Hematopoietic multipotent progenitor cell treated with erythropoietin and hydrocortisone succinate and interleukin-3 and kit ligand, for 8 days (in vitro differentiated cells): ENCODE measurements at regions not wholly inside any gene's neighbourhood (a gene's known extent, or its start where the extent isn't known, plus 50 kb on each side); places are given as distances from the start of the nearest gene placed in this dataset.

ENCODE experiments used
- DNase-seq: peaks from one replicate; pipeline ENCODE4 v3.0.0-alpha.2; 2015

DNA sequence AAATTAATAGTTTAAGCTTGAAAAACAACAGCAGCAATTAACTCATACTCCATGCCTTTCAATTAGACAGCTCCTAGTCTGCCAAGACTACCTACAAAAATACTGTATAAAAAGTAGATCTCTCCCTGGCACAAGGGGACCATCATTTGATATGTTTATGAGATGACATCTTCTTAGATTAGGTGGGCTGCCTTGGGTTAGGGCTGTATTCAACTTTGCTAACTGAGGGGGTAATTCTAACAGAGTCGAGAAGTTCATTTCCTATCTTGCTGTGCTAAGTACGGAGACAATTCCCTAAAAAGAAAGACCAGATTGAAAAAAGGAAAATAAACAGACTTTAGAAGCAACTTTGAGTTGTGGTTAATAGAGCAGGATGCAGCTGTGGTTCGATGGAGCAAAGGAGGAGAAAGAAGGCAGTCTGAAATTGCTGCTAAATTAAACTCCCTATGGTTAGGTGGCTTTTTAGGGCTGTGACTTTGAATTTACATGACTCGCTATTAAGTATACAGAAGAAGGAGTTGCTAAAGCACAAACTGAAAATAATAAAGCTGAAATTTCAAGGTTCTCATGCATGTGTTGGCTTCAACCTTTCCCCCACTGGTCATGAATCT, 75.4 kb downstream of the CDC7 start:
- DNase-seq = no peak

DNA sequence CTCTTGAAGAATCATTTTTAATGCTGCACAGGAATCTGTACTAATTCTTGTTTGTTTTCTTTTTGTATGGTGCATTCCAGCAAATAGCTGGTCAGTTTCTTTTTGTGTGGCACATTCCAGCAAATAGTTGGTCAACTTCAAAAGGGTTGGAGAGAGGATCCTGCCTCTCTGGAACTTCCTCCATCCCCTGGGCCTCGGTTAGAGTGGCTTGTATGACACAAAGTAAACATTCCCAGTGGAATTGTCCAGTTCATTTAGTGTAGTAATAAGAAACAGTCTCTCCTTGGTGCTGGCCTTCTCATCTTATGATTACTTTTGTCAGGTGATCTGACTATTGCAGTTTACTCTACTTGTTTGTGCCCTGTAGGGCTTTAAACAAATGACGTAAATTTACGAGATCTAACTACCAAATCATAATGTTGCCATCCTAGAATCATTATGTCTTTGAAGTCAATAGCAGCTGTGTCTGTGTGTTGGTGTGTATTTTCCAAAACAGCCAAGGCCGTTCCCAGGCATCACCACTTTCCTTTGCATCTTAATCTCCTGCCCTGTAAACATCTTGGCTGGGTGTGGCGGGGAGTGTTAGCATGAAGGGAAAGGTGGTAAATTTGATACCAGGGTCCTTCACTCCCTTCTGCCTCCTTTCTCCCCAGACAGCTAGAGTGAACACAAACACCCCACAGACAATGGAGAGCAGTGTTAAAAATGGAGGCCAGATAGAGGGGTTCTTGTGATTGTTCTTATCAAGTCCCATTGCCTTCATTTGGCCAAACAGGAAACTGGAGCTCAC, 77.9 kb downstream of the CDC7 start:
- DNase-seq = no peak

DNA sequence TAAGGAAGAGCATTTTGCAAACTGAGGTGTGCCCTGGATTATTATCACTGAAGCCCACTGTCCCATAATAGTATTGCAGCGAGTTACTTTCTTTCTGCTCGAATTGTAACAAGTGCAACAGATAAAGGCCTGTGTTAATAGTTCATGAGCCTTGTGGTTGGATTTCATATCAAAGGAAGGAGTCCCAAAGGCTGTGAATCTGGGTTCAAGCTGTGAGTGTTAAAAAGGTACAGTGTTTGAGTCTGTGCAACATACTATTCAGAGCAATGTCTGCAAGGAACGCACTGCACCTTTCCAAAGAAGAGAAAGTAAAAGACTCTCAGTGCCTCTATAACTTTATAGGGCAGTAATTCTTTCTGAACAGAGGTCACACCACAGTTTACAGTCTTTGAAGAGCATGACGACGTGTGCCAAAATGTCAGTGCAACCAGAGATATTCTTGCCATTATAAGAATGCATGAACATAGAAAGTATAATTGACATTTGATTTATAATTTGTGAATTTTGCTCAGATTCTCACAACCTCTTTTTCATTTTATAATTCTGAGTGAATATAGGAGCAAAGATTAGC, 79.1 kb downstream of the CDC7 start:
- DNase-seq = no peak

DNA sequence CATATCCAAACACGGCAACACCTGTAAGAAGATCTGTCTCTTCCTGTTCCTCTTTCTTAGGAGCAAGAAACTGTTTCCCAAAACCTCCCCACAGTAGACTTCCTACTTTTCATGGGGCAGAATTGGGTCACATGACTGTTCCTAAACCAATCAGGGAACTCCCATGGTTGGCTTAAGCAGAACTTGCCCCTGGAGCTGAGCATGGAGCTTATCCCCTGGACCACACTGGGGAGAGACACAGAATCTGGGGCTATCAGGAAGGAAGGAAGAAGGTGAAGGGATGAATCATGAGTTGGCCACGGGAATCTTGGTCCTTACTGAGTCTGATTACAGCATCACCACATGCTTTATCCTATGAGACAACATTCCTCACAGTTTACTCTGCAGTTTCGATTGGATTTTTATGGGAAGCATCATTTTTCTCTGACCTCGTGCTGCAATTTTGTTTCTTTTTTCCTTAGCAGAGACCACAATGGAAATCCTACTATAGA, 81.8 kb downstream of the CDC7 start:
- DNase-seq = no peak

DNA sequence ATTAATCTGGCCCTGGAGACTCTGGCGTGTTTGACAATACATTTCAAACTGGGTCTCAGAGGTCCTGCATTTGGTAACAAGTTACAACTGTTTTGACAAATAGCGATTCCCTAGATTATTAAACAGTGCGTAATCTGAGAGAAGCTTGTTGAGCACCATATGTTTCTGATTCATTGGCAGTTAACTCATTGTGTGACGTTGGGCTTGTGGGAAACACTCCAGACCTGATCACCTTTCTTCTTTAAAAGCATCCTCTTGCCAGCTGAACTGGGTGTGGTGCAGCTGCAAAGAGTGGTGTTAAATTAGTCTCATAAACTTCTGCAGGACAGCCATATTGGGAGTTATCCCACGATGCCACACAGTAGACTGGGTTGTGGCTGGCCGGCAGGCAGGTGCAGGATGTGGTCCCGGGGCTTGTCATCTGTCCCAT, 82.7 kb downstream of the CDC7 start:
- no peak for DNase-seq

DNA sequence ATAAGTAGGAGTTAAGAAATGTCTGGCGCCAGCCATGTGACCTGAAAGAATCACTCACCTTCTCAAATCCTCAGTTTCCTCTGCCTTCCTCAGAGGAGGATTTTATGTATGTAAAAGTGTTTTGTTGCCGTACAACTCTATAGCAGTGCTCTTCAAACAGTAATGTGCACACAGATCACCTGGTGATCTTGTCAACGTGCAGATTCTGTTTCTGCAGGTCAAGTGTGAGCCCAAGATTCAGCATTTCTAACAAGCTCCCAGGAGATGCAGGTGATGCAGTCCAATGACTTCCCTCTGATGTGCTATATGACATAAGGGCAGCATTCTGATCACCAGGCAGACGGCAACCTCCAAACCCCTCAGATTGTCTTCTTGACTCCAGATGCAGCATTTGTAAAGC, 83.7 kb downstream of the CDC7 start:
- no peak for DNase-seq

DNA sequence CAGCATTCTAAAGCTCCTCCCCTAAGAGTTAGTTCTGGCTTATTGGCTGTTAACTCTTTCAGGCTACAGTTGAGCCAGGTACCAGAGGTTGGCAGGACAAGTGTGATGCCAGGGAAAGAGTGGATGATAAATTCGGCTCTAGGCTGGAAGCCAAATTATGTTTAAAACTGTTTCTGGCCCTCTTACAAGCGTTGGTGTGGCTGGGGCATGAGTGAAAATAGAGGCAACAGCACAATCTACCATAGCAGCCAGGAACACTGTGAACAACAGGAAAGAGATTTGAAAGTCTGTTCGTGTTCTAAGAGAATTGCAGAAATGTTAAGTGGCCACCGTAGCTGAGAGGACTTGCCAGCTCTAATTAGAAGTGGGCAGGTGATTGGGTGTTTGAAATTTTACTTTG, 84.2 kb downstream of the CDC7 start:
- DNase-seq = no peak

DNA sequence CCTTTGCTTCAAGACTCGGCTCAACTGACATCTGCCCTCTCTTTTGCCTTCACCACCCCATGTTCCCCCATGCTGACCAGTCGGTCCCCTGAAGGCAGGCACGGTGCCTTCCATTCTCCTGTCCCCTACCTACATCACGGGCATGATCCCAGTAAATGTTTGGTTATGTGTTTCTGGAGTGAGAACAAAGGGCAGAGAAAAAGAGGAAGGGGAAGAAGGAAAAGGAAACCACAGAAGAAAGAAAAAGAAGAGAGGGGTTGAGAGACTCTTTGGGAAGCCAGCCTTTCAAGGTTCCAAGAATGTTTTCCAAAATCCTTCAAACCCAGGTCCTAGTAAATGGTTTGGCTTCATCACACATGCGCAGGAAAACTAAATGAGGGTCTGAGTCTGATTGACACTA, 84.9 kb downstream of the CDC7 start:
- no peak for DNase-seq

DNA sequence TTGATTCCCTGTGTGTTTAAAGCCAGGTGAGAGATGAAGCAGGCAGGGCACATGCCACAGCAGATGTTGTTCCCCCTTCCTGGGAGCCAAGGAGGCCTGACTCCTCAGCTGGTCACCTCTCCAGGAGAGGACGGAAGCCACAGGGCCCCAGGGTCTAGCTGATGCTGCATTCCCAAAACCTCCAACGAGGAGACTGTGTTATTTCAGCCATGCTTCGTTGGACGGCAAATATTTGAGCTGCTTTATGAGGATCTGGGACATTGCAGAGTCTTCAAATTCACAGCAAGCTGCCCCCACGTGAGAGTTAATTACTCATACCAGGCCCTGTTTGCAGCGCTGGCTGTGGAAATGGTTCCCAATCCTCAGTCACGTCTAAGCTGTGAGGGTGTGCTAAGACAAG, 85.3 kb downstream of the CDC7 start:
- DNase-seq = no peak

DNA sequence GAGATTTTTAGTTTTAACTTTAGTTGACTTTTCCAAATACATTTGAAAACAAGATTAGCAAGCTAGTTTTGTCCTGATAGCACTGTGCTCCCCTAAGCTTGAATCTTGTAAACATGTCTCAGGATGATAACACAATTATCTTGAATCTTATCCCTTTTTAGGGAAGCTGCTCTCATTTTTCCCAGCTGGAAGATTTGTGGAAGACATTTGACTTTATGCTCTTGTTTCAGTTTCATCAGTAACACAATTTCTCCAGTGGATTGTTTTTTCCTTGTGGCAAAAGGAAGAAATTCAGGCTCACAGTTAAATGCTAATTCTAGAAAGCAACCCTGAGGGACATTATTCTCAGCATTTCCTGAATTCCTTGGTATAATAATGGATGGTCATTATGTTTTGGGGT, 88.8 kb downstream of the CDC7 start:
- no peak for DNase-seq

DNA sequence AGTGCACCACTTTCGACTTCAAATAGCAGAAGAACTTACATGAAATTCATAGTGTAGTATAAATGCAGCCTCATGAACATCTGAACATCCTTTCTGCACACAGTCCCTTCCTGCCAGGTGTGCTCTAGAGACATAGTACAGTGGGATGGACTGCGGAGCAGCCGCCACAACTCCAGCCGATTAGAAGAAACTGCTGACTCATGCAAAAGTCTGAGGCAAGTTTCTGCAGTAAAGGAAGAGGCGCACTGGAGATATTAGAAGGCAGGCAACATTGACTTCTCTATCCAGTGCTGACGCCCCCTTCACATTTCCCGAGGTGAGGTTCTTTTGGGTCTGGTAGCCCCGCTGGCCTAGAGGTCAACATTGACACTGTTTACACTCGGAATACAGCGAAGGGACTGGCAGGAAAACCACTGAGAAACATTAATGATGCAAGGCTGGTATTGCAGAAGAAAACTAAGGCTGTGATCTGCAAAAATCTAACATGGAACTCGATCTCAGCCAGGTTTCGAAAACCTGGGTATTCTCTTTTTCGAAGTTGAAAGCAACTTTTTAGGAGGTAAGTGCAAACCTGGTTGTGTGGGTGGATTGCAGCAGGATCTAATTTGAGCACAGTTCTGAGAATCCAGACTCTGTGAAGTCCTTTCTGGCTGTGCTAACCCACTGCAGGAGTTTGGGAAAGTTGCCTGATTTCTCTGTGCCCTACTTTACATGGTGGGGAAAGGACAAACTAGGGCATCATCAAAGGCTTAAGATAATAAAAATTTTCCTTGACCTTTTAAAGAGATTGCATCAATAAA, 90.7 kb downstream of the CDC7 start:
- peak; percentile 67 for DNase-seq

DNA sequence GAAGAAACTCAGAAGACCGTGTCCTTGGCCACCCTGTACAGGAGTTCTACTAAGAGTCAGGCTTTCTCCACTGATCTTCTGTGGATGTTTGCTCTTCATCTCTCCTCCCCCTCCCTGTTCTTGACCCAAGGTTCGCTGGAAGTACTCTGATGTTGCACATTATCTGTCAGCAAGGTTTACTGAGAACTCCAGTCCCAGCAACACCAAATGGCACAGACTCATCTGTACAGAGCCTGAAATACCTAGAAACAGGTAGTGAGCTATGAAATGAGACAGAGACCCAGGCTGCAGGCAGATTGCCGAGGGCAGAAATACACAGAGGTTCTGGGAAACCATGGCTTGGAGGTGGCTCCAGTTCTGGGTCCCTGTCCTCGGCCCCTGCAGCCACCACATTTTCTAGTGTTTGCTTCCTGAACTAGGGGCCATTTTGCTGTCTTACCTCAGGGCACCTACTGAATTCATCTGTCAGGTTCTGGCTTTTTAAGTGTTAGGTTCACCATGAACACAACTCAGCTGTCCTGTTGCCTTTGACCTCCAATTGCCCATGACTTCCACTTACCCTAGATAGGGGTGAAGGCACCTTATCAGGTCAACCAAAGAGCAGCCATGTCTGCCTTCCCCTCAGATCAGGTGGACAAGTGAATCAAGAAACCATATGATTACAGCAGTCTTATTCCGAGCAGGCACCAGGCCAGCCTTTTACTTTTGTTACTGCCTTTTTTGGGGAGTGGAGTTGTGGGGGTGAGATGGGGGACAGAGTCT, 92.2 kb downstream of the CDC7 start:
- DNase-seq = no peak

DNA sequence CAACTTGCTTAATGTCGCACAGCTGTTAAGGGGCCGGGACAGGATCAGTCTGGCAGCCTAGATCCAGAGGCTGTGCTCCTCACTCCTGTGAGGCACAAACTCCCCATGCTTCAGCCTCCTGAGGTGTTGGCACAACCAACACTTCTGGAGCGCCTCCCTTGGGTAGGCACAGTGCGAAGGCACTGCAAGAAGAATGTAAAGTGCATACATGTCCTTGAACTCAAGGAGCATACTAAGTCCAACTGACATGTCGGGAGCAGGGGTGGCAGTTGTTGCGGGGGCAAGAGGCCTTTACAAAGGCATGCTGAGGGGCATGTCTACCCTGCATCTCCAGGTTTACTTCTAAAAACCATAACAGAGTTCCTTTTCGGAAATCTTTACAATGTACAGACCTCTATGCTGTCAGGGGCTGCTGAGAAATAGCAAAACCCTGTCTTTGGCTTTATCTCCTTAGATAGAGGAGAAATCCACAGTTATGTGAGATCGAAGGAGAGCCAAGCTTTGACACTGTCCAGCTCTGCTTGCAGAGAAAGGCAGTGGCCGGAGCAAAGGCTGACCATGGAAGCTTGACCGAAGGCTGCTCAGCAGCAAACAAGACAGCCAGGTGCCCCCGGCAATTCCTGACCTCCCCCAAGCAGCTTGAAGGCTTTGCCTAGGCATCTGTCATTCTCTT, 93.9 kb downstream of the CDC7 start:
- DNase-seq = no peak

DNA sequence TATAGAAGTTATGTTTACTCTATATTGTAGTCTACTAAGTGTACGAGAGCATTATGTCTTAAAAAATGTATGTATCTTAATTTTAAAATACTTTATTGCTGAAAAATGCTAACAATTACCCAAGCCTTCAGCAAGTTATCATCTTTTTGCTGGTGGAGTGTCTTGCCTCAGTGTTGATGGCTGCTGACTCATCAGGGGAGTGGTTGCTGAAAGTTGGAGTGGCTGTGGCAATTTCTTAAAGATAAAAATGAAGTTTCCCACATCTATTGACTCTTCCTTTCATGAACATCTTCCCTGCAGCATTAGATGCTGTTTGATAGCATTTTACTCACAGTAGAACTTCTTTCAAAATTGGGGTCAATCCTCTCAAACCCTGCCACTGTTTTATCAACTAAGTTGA, 95.8 kb downstream of the CDC7 start:
- peak; percentile 76 for DNase-seq

DNA sequence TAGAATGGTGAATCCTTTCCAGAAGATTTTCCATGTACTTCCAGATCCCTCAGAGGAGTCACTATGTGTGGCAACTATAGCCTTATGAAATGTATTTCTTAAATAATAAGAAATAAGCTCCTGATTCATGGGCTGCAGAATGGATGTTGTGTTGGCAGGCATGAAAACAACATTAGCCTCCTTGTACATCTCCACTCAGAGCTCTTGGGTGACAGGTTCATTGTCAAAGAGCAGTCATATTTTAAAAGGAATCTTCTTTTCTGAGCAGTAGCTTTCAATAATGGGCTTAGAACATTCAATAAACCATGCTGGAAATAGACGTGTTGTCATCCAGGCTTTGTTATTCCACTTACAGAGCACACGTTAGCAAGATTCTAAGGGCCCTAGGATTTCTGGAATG, 96.6 kb downstream of the CDC7 start:
- DNase-seq = no peak

DNA sequence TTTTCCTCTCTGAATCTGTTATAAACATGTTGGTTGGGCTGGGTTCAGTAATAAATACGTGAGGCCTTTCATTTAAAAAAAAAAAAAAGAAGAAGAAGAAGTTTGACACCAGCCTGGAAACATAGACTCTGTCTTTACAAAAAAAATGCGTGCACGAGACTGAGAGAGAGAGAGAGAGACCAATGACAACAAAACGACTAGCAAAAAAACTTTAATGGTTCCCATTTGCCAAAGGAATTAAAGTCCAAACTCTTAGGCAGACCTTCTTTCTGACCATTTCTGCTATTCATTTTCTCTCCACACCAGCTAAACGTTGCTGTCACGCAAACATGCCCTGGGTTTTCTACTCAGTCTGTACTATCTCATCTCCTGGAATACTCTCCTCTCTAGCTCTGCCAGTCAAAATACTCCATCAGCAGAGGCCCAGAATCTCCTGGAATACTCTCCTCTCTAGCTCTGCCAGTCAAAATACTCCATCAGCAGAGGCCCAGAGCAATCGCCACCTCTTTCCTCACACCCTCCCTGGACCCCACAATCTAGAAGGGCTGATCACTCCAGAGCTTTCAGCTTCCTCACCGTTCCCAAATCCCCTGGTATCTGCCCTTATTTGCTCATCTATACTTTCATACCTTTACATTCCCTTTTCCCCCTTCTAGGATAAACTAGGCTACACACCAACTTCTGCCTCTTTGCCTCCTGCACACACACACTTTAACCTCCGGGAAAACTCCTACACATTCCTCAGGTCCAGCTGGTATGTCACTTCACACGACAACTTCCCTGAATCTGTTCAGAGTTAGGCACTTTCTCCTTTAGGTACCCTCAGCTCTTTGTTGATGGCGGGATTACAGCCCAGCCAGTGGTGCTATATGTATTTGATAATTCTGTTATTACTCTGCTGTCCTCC, 100.0 kb downstream of the CDC7 start:
- no peak for DNase-seq

DNA sequence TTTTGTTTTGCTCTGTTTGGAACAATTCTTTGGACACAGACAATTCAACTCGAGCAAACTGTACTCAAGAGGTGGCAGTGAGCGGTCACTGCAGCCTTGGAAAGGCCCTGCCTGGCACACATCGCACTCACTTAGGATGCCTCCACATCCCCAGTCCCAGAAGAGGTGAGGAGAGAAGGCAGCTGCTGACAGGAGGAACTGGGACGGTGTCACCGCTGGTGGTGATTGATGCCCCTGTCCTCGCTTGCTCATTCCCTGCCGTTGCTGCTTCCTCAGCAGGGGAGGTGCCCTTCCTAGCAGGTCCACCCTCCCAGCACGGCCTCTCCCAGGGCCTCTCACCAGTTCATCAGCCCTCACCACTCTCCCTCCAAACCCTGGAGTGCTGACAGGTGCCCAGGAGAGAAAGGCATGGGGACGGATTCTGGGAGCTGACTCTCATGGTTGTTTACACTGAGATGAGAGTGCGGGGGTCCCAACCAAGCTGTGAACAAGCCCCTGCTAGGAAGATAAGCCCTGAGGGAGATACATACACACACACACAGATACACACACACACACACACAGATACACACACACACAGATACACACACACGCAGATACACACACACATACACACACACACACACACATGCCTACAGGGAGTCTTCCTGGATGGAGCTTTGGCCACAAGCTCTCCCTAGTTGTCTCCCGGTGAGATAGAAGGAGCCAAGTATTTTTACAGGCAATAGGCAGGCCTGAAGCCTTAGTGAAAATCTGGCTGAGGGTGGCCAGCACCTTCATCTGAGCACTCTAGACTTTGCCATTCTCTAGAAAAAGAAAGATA, 101.1 kb downstream of the CDC7 start:
- no peak for DNase-seq

DNA sequence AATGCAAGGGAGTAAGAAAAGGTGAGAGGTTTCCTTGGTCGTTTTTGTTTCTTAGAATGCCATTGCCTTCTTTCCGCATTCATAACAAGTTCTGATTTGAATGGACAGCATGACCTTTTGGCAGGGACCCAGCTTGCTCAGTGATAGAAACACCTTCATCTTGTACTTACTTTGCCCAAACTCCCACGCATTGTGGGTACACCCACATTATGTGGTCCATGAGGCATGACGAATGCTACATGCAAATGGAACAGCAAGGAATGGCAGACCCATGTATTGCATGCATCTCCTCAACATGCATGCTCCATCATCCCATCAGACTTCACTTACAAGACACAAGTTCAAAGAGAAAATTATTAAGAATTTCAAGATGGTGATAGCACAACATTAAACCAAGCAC, 102.8 kb downstream of the CDC7 start:
- no peak for DNase-seq

DNA sequence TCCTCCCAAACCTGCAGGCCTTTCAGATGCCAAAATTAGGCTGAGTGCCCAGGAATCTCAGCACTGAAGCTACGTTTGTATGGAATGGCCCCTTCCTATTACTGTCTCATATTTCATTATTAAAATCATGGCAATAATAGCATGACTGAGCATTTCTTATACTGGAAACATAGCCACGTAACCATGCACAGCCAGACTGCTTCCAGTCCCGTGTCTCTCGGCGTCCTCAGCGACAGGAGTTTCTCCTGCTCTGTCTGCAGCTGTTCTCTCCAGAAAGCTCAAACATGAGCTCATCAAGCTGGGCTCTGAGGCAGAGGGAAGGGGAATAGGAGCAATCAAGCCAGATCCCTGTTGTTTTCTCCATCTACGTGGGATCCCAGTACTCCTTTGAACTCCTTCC, 104.0 kb downstream of the CDC7 start:
- DNase-seq = no peak

DNA sequence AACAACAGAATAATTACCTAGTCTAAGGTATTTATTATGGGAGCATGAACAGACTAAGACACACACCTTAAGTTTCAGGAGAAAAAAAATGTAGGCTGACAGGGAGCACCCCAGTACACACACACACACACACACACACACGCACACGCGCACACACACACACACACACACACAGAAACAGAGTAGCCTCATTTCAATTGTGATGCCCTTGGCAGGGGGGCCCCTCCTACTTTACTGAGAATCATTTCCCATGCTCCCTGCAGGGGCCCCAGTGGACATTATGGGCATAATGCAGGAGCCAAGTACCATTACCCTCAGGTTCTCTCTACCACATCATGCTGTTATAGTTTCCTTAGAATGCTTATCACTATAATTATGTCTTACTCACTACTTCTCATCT, 104.9 kb downstream of the CDC7 start:
- no peak for DNase-seq
